GM12878 (cell line): ENCODE measurements at regions not wholly inside any gene's neighbourhood (a gene's known extent, or its start where the extent isn't known, plus 50 kb on each side); places are given as distances from the start of the nearest gene placed in this dataset.

Experiments used
- ATAC-seq: fragments of 200-7000 bp; cut with Tn5 transposase; 3 replicates; pipeline ENCODE4 v1.9.1; 2020; ENCODE audit warnings: mild to moderate bottlenecking, moderate library complexity
- BruUV-seq: library from RNA; stranded (reverse); fragments of 400-500 nt; replicated peaks from 2 replicates; lab custom pipeline; 2021; lab: Mats Ljungman, UMichigan
- CTCF ChIA-PET: fragments of 300-600 bp; sonication (Branson Sonifier 250); formaldehyde crosslinking; extraction: SDS; loops from one replicate; lab custom pipeline; 2021; ENCODE audit warnings: inconsistent platforms; lab: Yijun Ruan, JAX
- POLR2A ChIA-PET: fragments of 350-600 bp; formaldehyde crosslinking; extraction: SDS; loops from one replicate; lab custom pipeline; 2021; ENCODE audit warnings: inconsistent platforms; lab: Charles Lee
- RAD21 ChIA-PET: fragments of 300-600 bp; sonication (Branson Sonifier 250); formaldehyde crosslinking; loops from one replicate; lab custom pipeline; 2023; ENCODE audit warnings: antibody characterized with exemption; ENCODE audit not compliant: unreplicated experiment; lab: Charles Lee
- SMC1A ChIA-PET: fragments of 300-600 bp; sonication (Branson Sonifier 250); formaldehyde crosslinking; loops from one replicate; lab custom pipeline; 2023; ENCODE audit not compliant: unreplicated experiment, uncharacterized antibody; lab: Charles Lee
- DNase-seq: peaks from one replicate; pipeline ENCODE4 v3.0.0-alpha.2; 2011; ENCODE audit warnings: low read depth, low spot score
- FAIRE-seq: peaks from 3 replicates; lab custom pipeline; 2011; peaks lifted over from hg19 to GRCh38; lab: Jason Lieb, UNC
- H2AFZ ChIP-seq: 2 replicates; pipeline ENCODE4 v1.6.0; 2011; ENCODE audit warnings: low read depth, low read length, control low read depth; ENCODE audit not compliant: control insufficient read depth
- H3K27ac ChIP-seq: 2 replicates; pipeline ENCODE4 v1.5.1; 2011; ENCODE audit warnings: control low read depth; ENCODE audit not compliant: control insufficient read depth, insufficient read depth
- H3K27me3 ChIP-seq, 2 experiments: replicated peaks in 1 of 2; 2 replicates each; pipeline versions ENCODE4 v1.6.0 to v1.6.1; 2011; ENCODE audit warnings: low read length in 1 of 2; ENCODE audit not compliant: control insufficient read depth in 2 of 2, insufficient read depth in 2 of 2
- H3K36me3 ChIP-seq, 2 experiments: 2 replicates each; pipeline ENCODE4 v1.5.1; 2011; ENCODE audit warnings: low read length in 1 of 2; ENCODE audit not compliant: control insufficient read depth in 2 of 2, insufficient read depth in 2 of 2
- H3K4me1 ChIP-seq: 2 replicates; pipeline ENCODE4 v1.6.1; 2011; ENCODE audit warnings: mild to moderate bottlenecking, low read length, moderate library complexity, mixed read lengths; ENCODE audit not compliant: control insufficient read depth, insufficient read depth
- H3K4me2 ChIP-seq: 2 replicates; pipeline ENCODE4 v1.6.0; 2011; ENCODE audit warnings: control low read depth; ENCODE audit not compliant: control insufficient read depth, insufficient read depth
- H3K4me3 ChIP-seq: fragments of 200-600 bp; sonication (generic); 2 replicates; pipeline ENCODE4 v1.5.1; 2016
- H3K79me2 ChIP-seq: 2 replicates; pipeline ENCODE4 v1.6.0; 2011; ENCODE audit warnings: low read length; ENCODE audit not compliant: control insufficient read depth, insufficient read depth
- H3K9ac ChIP-seq: 2 replicates; pipeline ENCODE4 v1.8.0; 2011; ENCODE audit warnings: low read length, control low read depth, mixed read lengths; ENCODE audit not compliant: control insufficient read depth, insufficient read depth
- H3K9me3 ChIP-seq: replicated peaks from 3 replicates; pipeline ENCODE4 v1.5.1; 2011; ENCODE audit warnings: mild to moderate bottlenecking, low read length; ENCODE audit not compliant: control insufficient read depth, insufficient read depth
- H4K20me1 ChIP-seq: 2 replicates; pipeline ENCODE4 v1.6.0; 2011; ENCODE audit not compliant: control insufficient read depth, insufficient read depth
- ASH2L ChIP-seq: fragments of 300-600, 200-600 bp; sonication (generic); IDR thresholded peaks from 2 replicates; pipeline ENCODE4 v1.6.1; 2017; ENCODE audit warnings: low read depth, mild to moderate bottlenecking, borderline replicate concordance
- BACH1 ChIP-seq: fragments of 450-650 bp; IDR thresholded peaks from 2 replicates; pipeline ENCODE4 v1.6.1; 2017; ENCODE audit warnings: mild to moderate bottlenecking, borderline replicate concordance
- BCL11A ChIP-seq: IDR thresholded peaks from 2 replicates; pipeline ENCODE4 v1.6.1; 2011; ENCODE audit warnings: low read depth, low read length
- BCL3 ChIP-seq: IDR thresholded peaks from 2 replicates; pipeline ENCODE4 v1.6.1; 2011; ENCODE audit warnings: borderline replicate concordance, low read depth, mild to moderate bottlenecking, moderate library complexity, low read length; ENCODE audit not compliant: insufficient read depth, poor library complexity, severe bottlenecking
- DPF2 ChIP-seq: fragments of 450-650 bp; IDR thresholded peaks from 2 replicates; pipeline ENCODE4 v1.6.1; 2017; ENCODE audit warnings: mild to moderate bottlenecking
- E2F4 ChIP-seq: IDR thresholded peaks from 2 replicates; pipeline ENCODE4 v1.6.1; 2012; ENCODE audit warnings: low read depth, low read length, improper control_type of control experiment
- EZH2 ChIP-seq: IDR thresholded peaks from 2 replicates; pipeline ENCODE4 v1.6.1; 2012; ENCODE audit warnings: low read depth, mild to moderate bottlenecking, control low read depth, inconsistent platforms, low read length, borderline replicate concordance; ENCODE audit not compliant: control insufficient read depth
- HCFC1 ChIP-seq: fragments of 150-350 bp; IDR thresholded peaks from 2 replicates; pipeline ENCODE4 v1.6.1; 2014; ENCODE audit warnings: low read length
- HDGF ChIP-seq: fragments of 450-650 bp; IDR thresholded peaks from 2 replicates; pipeline ENCODE4 v1.6.1; 2016; ENCODE audit warnings: antibody characterized with exemption
- IKZF2 ChIP-seq, 2 experiments: fragments of 450-650 bp; IDR thresholded peaks; 2 replicates each; pipeline ENCODE4 v1.6.1; 2017; ENCODE audit warnings: mild to moderate bottlenecking in 2 of 2, moderate library complexity in 2 of 2
- IRF4 ChIP-seq: IDR thresholded peaks from 2 replicates; pipeline ENCODE4 v1.6.1; 2011; ENCODE audit warnings: low read depth, low read length
- IRF5 ChIP-seq: fragments of 450-650 bp; IDR thresholded peaks from 2 replicates; pipeline ENCODE4 v1.6.1; 2017; ENCODE audit warnings: borderline replicate concordance
- MXI1 ChIP-seq: fragments of 150-350 bp; IDR thresholded peaks from 2 replicates; pipeline ENCODE4 v1.6.1; 2011; ENCODE audit warnings: low read depth, mild to moderate bottlenecking, inconsistent platforms, low read length, improper control_type of control experiment
- POLR2A ChIP-seq: IDR thresholded peaks from 2 replicates; pipeline ENCODE4 v1.6.1; 2011; ENCODE audit warnings: low read depth, mild to moderate bottlenecking, low read length
- SPI1 ChIP-seq: IDR thresholded peaks from 2 replicates; pipeline ENCODE4 v1.6.1; 2011; ENCODE audit warnings: low read depth, mild to moderate bottlenecking, low read length, moderate library complexity, borderline replicate concordance; ENCODE audit not compliant: insufficient read depth
- SRF ChIP-seq, 2 experiments: IDR thresholded peaks; 2 replicates each; pipeline ENCODE4 v1.6.1; 2011; ENCODE audit warnings: low read depth in 2 of 2, low read length in 2 of 2, mild to moderate bottlenecking in 1 of 2, moderate library complexity in 1 of 2
- TCF3 ChIP-seq: IDR thresholded peaks from 2 replicates; pipeline ENCODE4 v1.6.1; 2012; ENCODE audit warnings: low read depth, mild to moderate bottlenecking, low read length, borderline replicate concordance; ENCODE audit not compliant: insufficient read depth
- YY1 ChIP-seq: IDR thresholded peaks from 2 replicates; pipeline ENCODE4 v1.6.1; 2011; ENCODE audit warnings: low read depth, mild to moderate bottlenecking, low read length
- ZNF217 ChIP-seq: fragments of 450-650 bp; IDR thresholded peaks from 2 replicates; pipeline ENCODE4 v1.6.1; 2017; ENCODE audit warnings: antibody characterized with exemption, mild to moderate bottlenecking
- ZNF687 ChIP-seq: fragments of 450-650 bp; IDR thresholded peaks from 2 replicates; pipeline ENCODE4 v1.6.1; 2017; ENCODE audit warnings: mild to moderate bottlenecking, moderate library complexity
- WGBS: methylation state at CpG from one replicate; pipeline ENCODE4 v1.1.6; 2016; ENCODE audit warnings: low lambda C conversion rate; ENCODE audit not compliant: insufficient replicate concordance, insufficient coverage; ENCODE audit errors: missing lambda C conversion rate; 5-methylcytosine and 5-hydroxymethylcytosine counted together
- in situ Hi-C: fragments of 300-500 bp; cut with MboI; formaldehyde crosslinking; loops from 9 replicates; pipeline ENCODE4 v1.14.3; 2018; ENCODE audit warnings: mixed read lengths
- intact Hi-C: fragments of 100-400 bp; cut with micrococcal nuclease; formaldehyde crosslinking; loops from one replicate; pipeline ENCODE4 v1.14.2; 2022; ENCODE audit not compliant: unreplicated experiment

GRCh38 chr13:34847766-34848165 lies 94.3 kb upstream of the NBEA start:
- Histone ChIP-seq H4K20me1 (no peaks in the 10 kb centered on the region), H3K4me3 (no peak overlapping the region), H3K79me2 (no peaks in the 10 kb centered on the region), H3K27ac (no peak overlapping the region), H3K9ac (no peak overlapping the region), H3K9me3 (no peaks in the 10 kb centered on the region), H2AFZ (no peak overlapping the region), H3K4me1 (no peaks in the 10 kb centered on the region), H3K36me3 (no peaks in the 10 kb centered on the region), H3K27me3 (no peaks in the 10 kb centered on the region), H3K4me2 (no peak overlapping the region)
- ChIA-PET SMC1A (no interaction called here), CTCF (no interaction called here), POLR2A (no interaction called here), RAD21 (no interaction called here)
- ATAC-seq: no peak
- intact Hi-C loops (no loop called here), in situ Hi-C loops (no loop called here)
- BruUV-seq: no TSS peak
- TF ChIP-seq YY1 (no peak), E2F4 (no peak), HCFC1 (no peak), TCF3 (no peak), ASH2L (no peak), SRF (IDR thresholded peaks at IDR 0.05; ENCODE audit: low read depth in 2 of 2, low read length in 2 of 2) (no peak), HDGF (no peak), IRF4 (no peak), EZH2 (no peak), BACH1 (no peak), MXI1 (no peak), IRF5 (no peak), BCL3 (no peak), ZNF217 (no peak), IKZF2 (IDR thresholded peaks at IDR 0.05) (no peak), POLR2A (no peak), DPF2 (no peak), BCL11A (no peak), ZNF687 (no peak), SPI1 (no peak)
- 3% methylated on average over 3 of the region's 3 CpGs for WGBS
- no peak for DNase-seq
- no peak for FAIRE-seq
